Mesenchymal stem cell (in vitro differentiated cells and primary cell): ENCODE measurements at regions not wholly inside any gene's neighbourhood (a gene's known extent, or its start where the extent isn't known, plus 50 kb on each side); places are given as distances from the start of the nearest gene placed in this dataset.

Source experiments
- DNase-seq: peaks from one replicate; pipeline ENCODE4 v3.0.0-alpha.2; 2013
- H2AFZ ChIP-seq: one replicate; pipeline ENCODE4 v1.6.1; 2013; ENCODE audit warnings: low read depth, mild to moderate bottlenecking, control low read depth, inconsistent platforms, low read length, moderate library complexity
- H2AK5ac ChIP-seq: 2 replicates; pipeline ENCODE4 v1.6.1; 2013; ENCODE audit warnings: low read length, moderate library complexity, mild to moderate bottlenecking, inconsistent platforms; ENCODE audit not compliant: severe bottlenecking
- H2BK120ac ChIP-seq: one replicate; pipeline ENCODE4 v1.6.1; 2013; ENCODE audit warnings: low read depth, mild to moderate bottlenecking, inconsistent platforms, low read length, moderate library complexity
- H2BK12ac ChIP-seq, 2 experiments: one replicate each; pipeline ENCODE4 v1.6.1; 2013; ENCODE audit warnings: inconsistent platforms in 2 of 2, low read length in 2 of 2, mild to moderate bottlenecking in 2 of 2, moderate library complexity in 2 of 2, control low read depth in 1 of 2
- H2BK15ac ChIP-seq: one replicate; pipeline ENCODE4 v1.6.1; 2013; ENCODE audit warnings: mild to moderate bottlenecking, low read depth, inconsistent platforms; ENCODE audit not compliant: poor library complexity, severe bottlenecking
- H2BK5ac ChIP-seq: 2 replicates; pipeline ENCODE4 v1.6.1; 2013; ENCODE audit warnings: low read depth, mild to moderate bottlenecking, low read length, control low read depth, inconsistent platforms; ENCODE audit not compliant: poor library complexity, severe bottlenecking
- H3K14ac ChIP-seq, 2 experiments: one replicate each; pipeline ENCODE4 v1.6.1; 2013; ENCODE audit warnings: inconsistent platforms in 2 of 2, low read length in 2 of 2, control low read depth in 1 of 2, mild to moderate bottlenecking in 1 of 2, moderate library complexity in 1 of 2
- H3K18ac ChIP-seq, 2 experiments: one replicate each; pipeline ENCODE4 v1.6.1; 2013; ENCODE audit warnings: inconsistent platforms in 2 of 2, low read length in 2 of 2, control low read depth in 1 of 2, low read depth in 1 of 2, mild to moderate bottlenecking in 1 of 2
- H3K23ac ChIP-seq, 2 experiments: one replicate each; pipeline ENCODE4 v1.6.1; 2013; ENCODE audit warnings: inconsistent platforms in 2 of 2, low read length in 2 of 2, mild to moderate bottlenecking in 2 of 2, moderate library complexity in 2 of 2, control low read depth in 1 of 2
- H3K27ac ChIP-seq: 2 replicates; pipeline ENCODE4 v1.5.1; 2013; ENCODE audit warnings: mild to moderate bottlenecking, moderate library complexity, low read length, control low read depth, inconsistent platforms; ENCODE audit not compliant: poor library complexity, severe bottlenecking
- H3K27me3 ChIP-seq, 2 experiments: 2 replicates each; pipeline versions ENCODE4 v1.6.1 to v1.7.0; 2013; ENCODE audit warnings: low read length in 2 of 2, mild to moderate bottlenecking in 2 of 2, moderate library complexity in 2 of 2, control low read depth in 1 of 2, inconsistent platforms in 1 of 2; ENCODE audit not compliant: control insufficient read depth in 1 of 2, insufficient read depth in 1 of 2
- H3K36me3 ChIP-seq, 2 experiments: 2 replicates each; pipeline versions ENCODE4 v1.6.1 to v1.7.0; 2013; ENCODE audit warnings: low read length in 2 of 2, control low read depth in 1 of 2, inconsistent platforms in 1 of 2, low read depth in 1 of 2, mild to moderate bottlenecking in 1 of 2; ENCODE audit not compliant: insufficient read depth in 2 of 2, control insufficient read depth in 1 of 2
- H3K4ac ChIP-seq, 2 experiments: one replicate each; pipeline ENCODE4 v1.6.1; 2013; ENCODE audit warnings: inconsistent platforms in 2 of 2, low read length in 2 of 2, mild to moderate bottlenecking in 2 of 2, moderate library complexity in 2 of 2, control low read depth in 1 of 2, low read depth in 1 of 2
- H3K4me1 ChIP-seq: 2 replicates; pipeline ENCODE4 v1.6.1; 2013; ENCODE audit warnings: low read depth, low read length, control low read depth; ENCODE audit not compliant: control insufficient read depth, insufficient read depth
- H3K4me2 ChIP-seq: 2 replicates; pipeline ENCODE4 v1.6.1; 2013; ENCODE audit warnings: low read length, mild to moderate bottlenecking, inconsistent platforms; ENCODE audit not compliant: poor library complexity, severe bottlenecking
- H3K4me3 ChIP-seq, 2 experiments: 2 replicates each; pipeline versions ENCODE4 v1.5.1 to v1.7.0; 2013; ENCODE audit warnings: low read length in 2 of 2, mild to moderate bottlenecking in 2 of 2, control low read depth in 1 of 2, low read depth in 1 of 2; ENCODE audit not compliant: insufficient read depth in 1 of 2
- H3K79me1 ChIP-seq: replicated peaks from 2 replicates; pipeline ENCODE4 v1.6.1; 2013; ENCODE audit warnings: mild to moderate bottlenecking, control low read depth, low read length, inconsistent platforms; ENCODE audit not compliant: poor library complexity, severe bottlenecking
- H3K9ac ChIP-seq: 2 replicates; pipeline ENCODE4 v1.7.0; 2013; ENCODE audit warnings: mild to moderate bottlenecking, low read length, moderate library complexity
- H3K9me3 ChIP-seq: 2 replicates; pipeline ENCODE4 v1.7.0; 2013; ENCODE audit warnings: mild to moderate bottlenecking, low read length; ENCODE audit not compliant: control insufficient read depth
- H4K8ac ChIP-seq: one replicate; pipeline ENCODE4 v1.6.1; 2013; ENCODE audit warnings: inconsistent platforms, mild to moderate bottlenecking, low read length, moderate library complexity
- H4K91ac ChIP-seq: one replicate; pipeline ENCODE4 v1.6.1; 2013; ENCODE audit warnings: mild to moderate bottlenecking, low read length, inconsistent platforms
- WGBS: methylation state at CpG from one replicate; pipeline ENCODE4 v1.1.7; 2013; ENCODE audit warnings: mixed read lengths; 5-methylcytosine and 5-hydroxymethylcytosine counted together

DNA sequence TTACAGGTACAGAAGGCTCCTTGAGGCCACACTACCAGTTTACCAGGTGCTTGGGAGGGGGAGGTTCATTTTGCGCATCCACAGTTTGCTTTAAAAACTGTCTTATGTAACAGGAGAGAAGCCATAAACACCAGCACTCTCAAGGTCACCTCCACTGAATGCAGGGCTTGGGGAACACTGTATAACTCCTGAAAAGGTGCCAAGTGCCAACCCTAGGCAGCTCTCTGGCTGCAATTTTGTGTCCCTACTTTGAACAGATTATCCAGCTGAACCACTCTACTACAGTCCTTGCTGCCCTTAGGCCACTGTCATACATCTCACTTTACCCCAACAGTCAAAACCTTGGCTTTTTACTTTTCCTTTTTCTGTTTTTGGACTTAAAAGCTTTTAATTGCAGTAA, 507.9 kb downstream of the SMARCA1 start:
- no peak overlapping the region for H4K91ac ChIP-seq
- H2BK15ac ChIP-seq: no peak overlapping the region
- H2BK12ac ChIP-seq: no peak overlapping the region
- no CpG with 5 or more reads among the region's 1 CpG for WGBS
- no peaks in the 10 kb centered on the region for H3K27me3 ChIP-seq
- no peak overlapping the region for H3K23ac ChIP-seq
- no peak overlapping the region for H3K27ac ChIP-seq
- H3K4ac ChIP-seq: no peak overlapping the region
- H2AK5ac ChIP-seq: no peak overlapping the region
- no peak overlapping the region for H3K14ac ChIP-seq
- no peaks in the 10 kb centered on the region for H3K36me3 ChIP-seq
- no peaks in the 10 kb centered on the region for H3K4me1 ChIP-seq
- no peak for DNase-seq
- no peaks in the 10 kb centered on the region for H3K79me1 ChIP-seq
- H4K8ac ChIP-seq: no peak overlapping the region
- no peak overlapping the region for H3K4me2 ChIP-seq
- H3K9ac ChIP-seq: no peak overlapping the region
- no peak overlapping the region for H3K4me3 ChIP-seq
- H2BK5ac ChIP-seq: no peak overlapping the region
- no peak overlapping the region for H3K18ac ChIP-seq
- H2BK120ac ChIP-seq: no peak overlapping the region
- no peak overlapping the region for H2AFZ ChIP-seq
- H3K9me3 ChIP-seq: no peaks in the 10 kb centered on the region

DNA sequence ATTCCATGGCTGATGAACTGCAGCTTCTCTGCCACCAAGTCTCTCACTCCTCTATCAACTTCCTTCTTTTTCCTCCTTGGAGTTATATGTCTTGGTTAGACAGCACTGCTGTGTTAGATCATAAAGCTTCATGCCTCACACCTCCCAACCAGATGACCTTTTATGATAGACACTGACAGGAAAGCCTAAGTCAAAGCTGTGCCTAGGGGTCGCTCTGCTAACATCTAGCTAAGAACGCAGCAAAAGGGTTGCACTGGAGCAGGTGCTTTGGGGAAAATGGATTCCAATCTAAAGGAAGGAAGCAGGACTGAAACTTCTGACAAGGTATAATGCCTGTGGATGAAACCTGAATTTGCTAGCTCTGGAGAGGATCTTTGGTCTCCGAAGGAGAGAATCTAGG, 509.7 kb downstream of the SMARCA1 start:
- H3K79me1 ChIP-seq: no peaks in the 10 kb centered on the region
- no peak overlapping the region for H3K4me2 ChIP-seq
- H2BK120ac ChIP-seq: no peak overlapping the region
- H3K4me3 ChIP-seq: no peak overlapping the region
- no peak overlapping the region for H4K8ac ChIP-seq
- H4K91ac ChIP-seq: no peak overlapping the region
- H2BK5ac ChIP-seq: no peak overlapping the region
- no peaks in the 10 kb centered on the region for H3K4me1 ChIP-seq
- no peak overlapping the region for H3K14ac ChIP-seq
- no peak overlapping the region for H2AFZ ChIP-seq
- H2BK12ac ChIP-seq: no peak overlapping the region
- no peaks in the 10 kb centered on the region for H3K9me3 ChIP-seq
- H3K36me3 ChIP-seq: no peaks in the 10 kb centered on the region
- no peak overlapping the region for H2AK5ac ChIP-seq
- H2BK15ac ChIP-seq: no peak overlapping the region
- H3K27me3 ChIP-seq: no peaks in the 10 kb centered on the region
- H3K23ac ChIP-seq: no peak overlapping the region
- DNase-seq: no peak
- H3K18ac ChIP-seq: no peak overlapping the region
- WGBS: 31% methylated on average over 2 of the region's 3 CpGs
- H3K27ac ChIP-seq: no peak overlapping the region
- no peak overlapping the region for H3K4ac ChIP-seq
- no peak overlapping the region for H3K9ac ChIP-seq

DNA sequence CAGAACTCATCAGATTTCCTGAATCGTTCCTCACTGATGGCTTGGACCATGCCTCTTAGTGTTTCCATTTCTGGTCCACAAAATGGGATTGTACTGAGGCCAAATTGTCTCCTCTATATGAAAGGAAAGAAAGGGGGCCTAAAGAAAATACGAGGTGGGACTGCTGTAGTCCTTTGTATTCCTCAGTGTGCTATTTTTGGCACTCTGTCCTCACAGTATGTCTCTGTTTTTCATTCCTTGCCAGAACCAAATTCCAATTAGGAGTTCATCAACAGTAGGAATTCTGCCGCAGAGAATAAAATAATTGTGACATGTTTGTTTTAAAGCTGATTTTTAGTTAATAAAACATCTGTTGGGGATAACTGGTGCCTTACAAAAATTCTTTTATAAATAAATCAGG, 515.7 kb downstream of the SMARCA1 start:
- Histone ChIP-seq H3K4ac (no peak overlapping the region), H3K27ac (no peak overlapping the region), H4K8ac (no peak overlapping the region), H2BK5ac (no peak overlapping the region), H4K91ac (no peak overlapping the region), H3K18ac (no peak overlapping the region), H3K27me3 (peaks cover 0 to 3% of the 10 kb centered on the region in 2 experiments), H3K9me3 (no peaks in the 10 kb centered on the region), H2AFZ (no peak overlapping the region), H2BK15ac (no peak overlapping the region), H3K23ac (no peak overlapping the region), H2AK5ac (no peak overlapping the region), H3K4me1 (no peaks in the 10 kb centered on the region), H2BK120ac (no peak overlapping the region), H3K4me2 (no peak overlapping the region), H3K36me3 (no peaks in the 10 kb centered on the region), H2BK12ac (no peak overlapping the region), H3K79me1 (no peaks in the 10 kb centered on the region), H3K9ac (no peak overlapping the region), H3K4me3 (no peak overlapping the region), H3K14ac (no peak overlapping the region)
- DNase-seq: no peak
- WGBS: 67% methylated on average over 1 of the region's 3 CpGs

DNA sequence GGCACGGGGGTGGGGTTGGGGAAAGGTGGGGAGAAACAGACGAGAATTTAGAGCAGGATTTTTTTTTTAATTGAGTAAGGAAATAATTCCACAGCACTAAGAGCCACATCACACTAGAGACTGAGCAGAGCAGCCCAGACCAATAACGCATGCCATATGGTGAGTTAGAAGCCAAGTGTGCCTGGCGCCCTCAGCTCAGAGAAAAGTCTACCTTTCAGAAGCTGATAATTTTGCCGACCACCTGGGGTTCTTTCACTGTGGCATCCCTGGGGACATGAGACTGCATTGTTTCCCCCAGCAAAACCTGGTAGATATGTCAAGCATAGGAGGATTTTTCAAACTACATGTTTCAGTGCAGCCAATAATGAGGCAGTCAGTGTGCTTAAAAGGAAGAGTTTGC, 516.8 kb downstream of the SMARCA1 start:
- H2AK5ac ChIP-seq: no peak overlapping the region
- H3K27ac ChIP-seq: no peak overlapping the region
- no peak overlapping the region for H2AFZ ChIP-seq
- H3K4me1 ChIP-seq: no peaks in the 10 kb centered on the region
- H2BK5ac ChIP-seq: no peak overlapping the region
- no peak overlapping the region for H2BK12ac ChIP-seq
- no peak overlapping the region for H2BK15ac ChIP-seq
- no peak overlapping the region for H3K14ac ChIP-seq
- peaks cover 0 to 3% of the 10 kb centered on the region in 2 experiments for H3K27me3 ChIP-seq
- H4K8ac ChIP-seq: no peak overlapping the region
- no peak overlapping the region for H3K4me3 ChIP-seq
- no peak overlapping the region for H3K9ac ChIP-seq
- no peak overlapping the region for H3K4ac ChIP-seq
- H3K36me3 ChIP-seq: no peaks in the 10 kb centered on the region
- no peak for DNase-seq
- H3K18ac ChIP-seq: no peak overlapping the region
- H2BK120ac ChIP-seq: no peak overlapping the region
- no peak overlapping the region for H3K23ac ChIP-seq
- H4K91ac ChIP-seq: no peak overlapping the region
- 87% methylated on average over 3 of the region's 5 CpGs for WGBS
- H3K79me1 ChIP-seq: no peaks in the 10 kb centered on the region
- H3K9me3 ChIP-seq: no peaks in the 10 kb centered on the region
- H3K4me2 ChIP-seq: no peak overlapping the region
